ENCODE measurements at regions not wholly inside any gene's neighbourhood (a gene's known extent, or its start where the extent isn't known, plus 50 kb on each side); places are given as distances from the start of the nearest gene placed in this dataset.

GRCh38 chr5:130350131-130350530, 445.9 kb downstream of the CHSY3 start:
- Histone ChIP-seq H4K8ac (ENCODE audit: low read depth, low read length) (no peak overlapping the region), H3K36me3 (ENCODE audit: control insufficient read depth in 1 of 2, insufficient read depth in 2 of 2, low read length in 2 of 2) (no peaks in the 10 kb centered on the region), H3K4ac (ENCODE audit: low read depth, low read length) (no peak overlapping the region), H3K14ac (ENCODE audit: low read length) (no peak overlapping the region), H3K79me2 (ENCODE audit: control insufficient read depth, insufficient read depth, low read length, poor library complexity) (no peaks in the 10 kb centered on the region), H4K91ac (ENCODE audit: low read depth, low read length) (no peak overlapping the region), H2AK5ac (ENCODE audit: low read length) (no peak overlapping the region), H3K27me3 (ENCODE audit: insufficient read depth, low read length) (no peaks in the 10 kb centered on the region), H2BK5ac (ENCODE audit: low read depth, low read length, poor library complexity) (no peak overlapping the region), H4K12ac (ENCODE audit: low read depth, low read length) (no peak overlapping the region), H3K27ac (ENCODE audit: low read depth, low read length) (no peak overlapping the region), H3K9ac (ENCODE audit: low read length) (no peak overlapping the region), H3K4me2 (ENCODE audit: low read length) (no peak overlapping the region), H3K9me3 (ENCODE audit: insufficient read depth, low read depth, low read length) (no peaks in the 10 kb centered on the region), H2AFZ (ENCODE audit: insufficient read depth, low read length, poor library complexity) (no peak overlapping the region), H3K79me1 (ENCODE audit: low read length) (no peaks in the 10 kb centered on the region), H3K4me1 (ENCODE audit: control insufficient read depth in 1 of 2, insufficient read depth in 2 of 2, low read length in 2 of 2) (no peaks in the 10 kb centered on the region), H3K18ac (ENCODE audit: low read length) (no peak overlapping the region), H2BK120ac (ENCODE audit: insufficient read depth, low read length, poor library complexity) (no peak overlapping the region), H3K23ac (ENCODE audit: low read length) (no peak overlapping the region), H3K4me3 (ENCODE audit: low read depth, low read length) (no peak overlapping the region), H2BK12ac (ENCODE audit: low read length) (no peak overlapping the region)
- WGBS (ENCODE audit: extremely low coverage, insufficient coverage, insufficient read length), result no CpG with 5 or more reads among the region's 8 CpGs
- no peak for DNase-seq

DNA sequence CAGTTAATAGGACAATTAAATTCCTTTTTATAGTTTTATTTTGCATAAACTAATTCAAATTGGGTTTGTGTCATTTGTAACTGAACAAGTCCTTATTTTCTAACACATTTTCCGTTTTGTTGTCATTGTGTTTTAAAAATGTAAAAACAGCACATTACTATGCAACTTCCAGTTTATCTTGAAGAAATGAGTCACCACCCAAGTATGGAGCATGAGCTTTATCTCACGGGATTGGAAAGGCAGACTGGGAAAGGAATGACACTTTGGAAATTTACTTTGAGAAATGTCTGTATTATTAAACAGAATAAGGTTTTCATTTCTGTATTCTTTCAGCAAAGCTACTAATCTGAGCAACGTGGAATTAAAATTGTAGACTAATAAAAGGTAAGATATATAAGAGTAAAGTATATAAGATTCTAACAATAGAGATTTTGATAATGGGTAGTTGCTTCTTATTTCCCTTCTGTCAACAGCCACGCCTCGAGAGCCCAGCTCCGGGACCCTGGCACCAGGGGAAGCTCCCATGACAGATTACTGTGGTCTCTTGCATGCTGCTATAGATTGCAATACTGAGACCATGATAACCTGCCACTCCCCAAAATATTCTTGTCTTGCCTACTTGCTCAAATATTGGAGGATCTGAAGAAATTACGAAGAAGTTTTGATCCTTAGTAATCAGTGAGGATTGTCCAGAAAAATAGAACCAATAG, 433.1 kb downstream of the CHSY3 start:
- no peaks in the 10 kb centered on the region for H3K36me3 ChIP-seq (ENCODE audit: control insufficient read depth in 1 of 2, insufficient read depth in 2 of 2, low read length in 2 of 2)
- no peak overlapping the region for H4K91ac ChIP-seq (ENCODE audit: low read depth, low read length)
- no peaks in the 10 kb centered on the region for H3K27me3 ChIP-seq (ENCODE audit: insufficient read depth, low read length)
- no peak overlapping the region for H4K12ac ChIP-seq (ENCODE audit: low read depth, low read length)
- H2BK5ac ChIP-seq (ENCODE audit: low read depth, low read length, poor library complexity), result no peak overlapping the region
- no peaks in the 10 kb centered on the region for H3K4me1 ChIP-seq (ENCODE audit: control insufficient read depth in 1 of 2, insufficient read depth in 2 of 2, low read length in 2 of 2)
- no peak overlapping the region for H3K4ac ChIP-seq (ENCODE audit: low read depth, low read length)
- H3K9ac ChIP-seq (ENCODE audit: low read length), result no peak overlapping the region
- H2BK120ac ChIP-seq (ENCODE audit: insufficient read depth, low read length, poor library complexity), result no peak overlapping the region
- H3K18ac ChIP-seq (ENCODE audit: low read length), result no peak overlapping the region
- H3K27ac ChIP-seq (ENCODE audit: low read depth, low read length), result no peak overlapping the region
- no peak overlapping the region for H3K23ac ChIP-seq (ENCODE audit: low read length)
- H3K9me3 ChIP-seq (ENCODE audit: insufficient read depth, low read depth, low read length), result no peaks in the 10 kb centered on the region
- no peak overlapping the region for H3K4me2 ChIP-seq (ENCODE audit: low read length)
- no peak overlapping the region for H3K4me3 ChIP-seq (ENCODE audit: low read depth, low read length)
- H3K14ac ChIP-seq (ENCODE audit: low read length), result no peak overlapping the region
- H2BK12ac ChIP-seq (ENCODE audit: low read length), result no peak overlapping the region
- H2AK5ac ChIP-seq (ENCODE audit: low read length), result no peak overlapping the region
- H4K8ac ChIP-seq (ENCODE audit: low read depth, low read length), result no peak overlapping the region
- peak; percentile 22 to 82 for DNase-seq
- no peaks in the 10 kb centered on the region for H3K79me1 ChIP-seq (ENCODE audit: low read length)
- no CpG with 5 or more reads among the region's 7 CpGs for WGBS (ENCODE audit: extremely low coverage, insufficient coverage, insufficient read length)
- H2AFZ ChIP-seq (ENCODE audit: insufficient read depth, low read length, poor library complexity), result no peak overlapping the region
- H3K79me2 ChIP-seq (ENCODE audit: control insufficient read depth, insufficient read depth, low read length, poor library complexity), result no peaks in the 10 kb centered on the region

DNA sequence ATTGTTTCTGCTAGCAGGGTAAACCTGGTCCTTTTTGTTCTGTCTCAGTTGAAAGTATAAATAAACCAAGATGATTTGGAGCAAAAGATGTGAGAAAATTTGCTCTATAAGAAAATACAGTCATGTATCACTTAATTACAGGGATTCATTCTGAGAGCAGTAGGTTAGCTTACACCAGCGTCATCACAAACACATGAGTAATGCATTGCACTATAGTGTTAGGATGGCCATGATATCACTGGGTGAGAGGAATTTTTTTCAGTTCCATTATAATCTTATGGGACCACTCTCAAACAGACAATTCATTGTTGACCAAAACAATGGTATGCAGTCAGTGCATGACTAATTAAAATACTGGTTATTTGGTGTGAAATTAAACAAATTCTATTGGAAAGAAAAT, 430.9 kb downstream of the CHSY3 start:
- H3K27me3 ChIP-seq (ENCODE audit: insufficient read depth, low read length), result no peaks in the 10 kb centered on the region
- no peak overlapping the region for H2BK12ac ChIP-seq (ENCODE audit: low read length)
- no peak overlapping the region for H4K8ac ChIP-seq (ENCODE audit: low read depth, low read length)
- H3K27ac ChIP-seq (ENCODE audit: low read depth, low read length), result no peak overlapping the region
- H3K9ac ChIP-seq (ENCODE audit: low read length), result no peak overlapping the region
- H3K4ac ChIP-seq (ENCODE audit: low read depth, low read length), result no peak overlapping the region
- no peak overlapping the region for H3K4me2 ChIP-seq (ENCODE audit: low read length)
- H2AK5ac ChIP-seq (ENCODE audit: low read length), result no peak overlapping the region
- no peak overlapping the region for H3K23ac ChIP-seq (ENCODE audit: low read length)
- H3K4me3 ChIP-seq (ENCODE audit: low read depth, low read length), result no peak overlapping the region
- no peak overlapping the region for H2BK5ac ChIP-seq (ENCODE audit: low read depth, low read length, poor library complexity)
- no peak overlapping the region for H3K18ac ChIP-seq (ENCODE audit: low read length)
- H4K91ac ChIP-seq (ENCODE audit: low read depth, low read length), result no peak overlapping the region
- H3K36me3 ChIP-seq (ENCODE audit: control insufficient read depth in 1 of 2, insufficient read depth in 2 of 2, low read length in 2 of 2), result no peaks in the 10 kb centered on the region
- no peak overlapping the region for H2BK120ac ChIP-seq (ENCODE audit: insufficient read depth, low read length, poor library complexity)
- no peaks in the 10 kb centered on the region for H3K79me1 ChIP-seq (ENCODE audit: low read length)
- DNase-seq, result peak in 1 of 2 donors; percentile 4
- no peak overlapping the region for H4K12ac ChIP-seq (ENCODE audit: low read depth, low read length)
- no peak overlapping the region for H2AFZ ChIP-seq (ENCODE audit: insufficient read depth, low read length, poor library complexity)
- no CpG with 5 or more reads among the region's 1 CpG for WGBS (ENCODE audit: extremely low coverage, insufficient coverage, insufficient read length)
- no peaks in the 10 kb centered on the region for H3K4me1 ChIP-seq (ENCODE audit: control insufficient read depth in 1 of 2, insufficient read depth in 2 of 2, low read length in 2 of 2)
- no peak overlapping the region for H3K14ac ChIP-seq (ENCODE audit: low read length)
- no peaks in the 10 kb centered on the region for H3K79me2 ChIP-seq (ENCODE audit: control insufficient read depth, insufficient read depth, low read length, poor library complexity)
- H3K9me3 ChIP-seq (ENCODE audit: insufficient read depth, low read depth, low read length), result peaks cover 3% of the 10 kb centered on the region

GRCh38 chr5:130333089-130333488, 428.8 kb downstream of the CHSY3 start:
- no CpG with 5 or more reads among the region's 2 CpGs for WGBS (ENCODE audit: extremely low coverage, insufficient coverage, insufficient read length)

More at GRCh38 chr5:130333089-130333488, 428.8 kb downstream of the CHSY3 start:
- peaks cover 3% of the 10 kb centered on the region for H3K9me3 ChIP-seq (ENCODE audit: insufficient read depth, low read depth, low read length)
- H3K18ac ChIP-seq (ENCODE audit: low read length), result no peak overlapping the region
- H2BK5ac ChIP-seq (ENCODE audit: low read depth, low read length, poor library complexity), result no peak overlapping the region
- H3K27ac ChIP-seq (ENCODE audit: low read depth, low read length), result no peak overlapping the region
- H4K8ac ChIP-seq (ENCODE audit: low read depth, low read length), result no peak overlapping the region
- H3K79me1 ChIP-seq (ENCODE audit: low read length), result no peaks in the 10 kb centered on the region
- no peak overlapping the region for H3K23ac ChIP-seq (ENCODE audit: low read length)
- no peak overlapping the region for H3K4me3 ChIP-seq (ENCODE audit: low read depth, low read length)
- H3K14ac ChIP-seq (ENCODE audit: low read length), result no peak overlapping the region
- no peak overlapping the region for H2AK5ac ChIP-seq (ENCODE audit: low read length)
- no peaks in the 10 kb centered on the region for H3K27me3 ChIP-seq (ENCODE audit: insufficient read depth, low read length)
- H4K12ac ChIP-seq (ENCODE audit: low read depth, low read length), result no peak overlapping the region
- no peaks in the 10 kb centered on the region for H3K79me2 ChIP-seq (ENCODE audit: control insufficient read depth, insufficient read depth, low read length, poor library complexity)
- H2BK120ac ChIP-seq (ENCODE audit: insufficient read depth, low read length, poor library complexity), result no peak overlapping the region
- no peaks in the 10 kb centered on the region for H3K36me3 ChIP-seq (ENCODE audit: control insufficient read depth in 1 of 2, insufficient read depth in 2 of 2, low read length in 2 of 2)
- H2BK12ac ChIP-seq (ENCODE audit: low read length), result no peak overlapping the region
- H3K4me1 ChIP-seq (ENCODE audit: control insufficient read depth in 1 of 2, insufficient read depth in 2 of 2, low read length in 2 of 2), result no peaks in the 10 kb centered on the region
- H3K4me2 ChIP-seq (ENCODE audit: low read length), result no peak overlapping the region
- H3K9ac ChIP-seq (ENCODE audit: low read length), result no peak overlapping the region
- no peak overlapping the region for H2AFZ ChIP-seq (ENCODE audit: insufficient read depth, low read length, poor library complexity)
- DNase-seq, result peak; percentile 34 to 60
- H4K91ac ChIP-seq (ENCODE audit: low read depth, low read length), result no peak overlapping the region
- no peak overlapping the region for H3K4ac ChIP-seq (ENCODE audit: low read depth, low read length)

Data from trophoblast cell (in vitro differentiated cells and primary cell).